ENCODE measurements at regions not wholly inside any gene's neighbourhood (a gene's known extent, or its start where the extent isn't known, plus 50 kb on each side); places are given as distances from the start of the nearest gene placed in this dataset.
A peak's percentile ranks its signal among the peaks of the same experiment; 100 is the strongest.
"Not testable (repeated sequence)": the region's sequence is repeated elsewhere in the genome, so short reads cannot be mapped to it uniquely, and the experiment has no call there.

- DNase-seq (ENCODE audit: low read depth), result no peak
Observed at GRCh38 chr5:68026092-68026885, 189.3 kb upstream of the PIK3R1 start.

DNA sequence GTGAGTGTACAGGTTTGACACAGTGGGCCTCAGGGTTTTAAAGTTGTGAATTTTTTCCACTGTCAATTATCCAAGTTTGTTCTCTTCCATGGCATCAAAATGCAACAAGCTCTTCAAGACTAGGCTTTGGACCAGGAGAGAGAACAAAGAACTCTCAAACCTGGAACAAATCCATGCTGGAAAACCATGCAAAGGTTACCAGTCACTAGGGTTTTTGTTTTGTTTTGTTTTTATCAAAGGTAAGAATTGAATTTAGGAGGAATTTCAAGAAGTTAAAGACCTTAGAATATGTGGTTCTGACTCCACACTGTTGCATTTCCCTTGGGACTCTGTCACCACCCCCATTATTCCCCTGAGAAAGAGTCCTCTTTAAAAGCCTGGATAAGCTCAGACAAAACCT, 191.1 kb upstream of the PIK3R1 start:
- DNase-seq (ENCODE audit: low read depth), result no peak

DNA sequence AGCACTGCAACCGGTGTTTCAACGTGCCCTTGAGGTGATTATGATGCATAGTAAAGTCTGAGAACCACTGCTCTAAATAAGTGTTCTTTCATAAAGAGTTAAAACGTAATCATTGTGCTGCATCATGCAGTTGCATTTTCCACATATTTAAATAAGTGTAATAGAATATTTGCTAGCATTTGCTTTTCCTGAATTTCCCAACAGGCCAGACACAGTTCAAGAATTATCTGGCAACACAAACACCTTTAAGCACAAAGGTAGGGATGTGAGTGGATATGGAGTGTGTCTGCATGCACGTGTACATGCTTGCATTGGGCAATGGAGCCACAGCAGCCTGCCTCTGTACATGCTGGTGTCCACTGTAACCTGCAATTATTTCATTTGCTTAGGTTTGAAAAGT, 193.6 kb upstream of the PIK3R1 start:
- DNase-seq (ENCODE audit: low read depth), result no peak

DNA sequence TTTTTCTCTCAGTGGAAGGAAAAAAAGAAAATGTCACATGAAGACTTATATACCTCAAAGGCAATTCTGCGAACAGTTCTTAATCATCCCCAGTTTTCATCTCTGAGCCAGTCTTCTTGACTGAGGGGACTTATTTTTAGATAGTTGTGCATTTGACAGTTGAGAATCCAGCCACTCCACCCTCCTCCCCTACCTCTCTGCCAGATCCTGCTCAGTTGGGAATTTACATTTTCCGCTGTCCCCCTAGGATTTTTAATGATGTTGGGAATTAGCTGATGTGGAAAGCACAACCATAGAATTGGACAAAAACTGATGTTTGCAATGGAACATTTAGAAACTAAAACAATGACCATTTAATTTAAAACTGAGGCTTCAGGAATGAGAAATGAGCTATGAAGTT, 194.3 kb upstream of the PIK3R1 start:
- DNase-seq (ENCODE audit: low read depth), result no peak

- not testable (repeated sequence) for DNase-seq (ENCODE audit: low read depth)
Observed at GRCh38 chr5:68020461-68020969, 195.0 kb upstream of the PIK3R1 start.

DNA sequence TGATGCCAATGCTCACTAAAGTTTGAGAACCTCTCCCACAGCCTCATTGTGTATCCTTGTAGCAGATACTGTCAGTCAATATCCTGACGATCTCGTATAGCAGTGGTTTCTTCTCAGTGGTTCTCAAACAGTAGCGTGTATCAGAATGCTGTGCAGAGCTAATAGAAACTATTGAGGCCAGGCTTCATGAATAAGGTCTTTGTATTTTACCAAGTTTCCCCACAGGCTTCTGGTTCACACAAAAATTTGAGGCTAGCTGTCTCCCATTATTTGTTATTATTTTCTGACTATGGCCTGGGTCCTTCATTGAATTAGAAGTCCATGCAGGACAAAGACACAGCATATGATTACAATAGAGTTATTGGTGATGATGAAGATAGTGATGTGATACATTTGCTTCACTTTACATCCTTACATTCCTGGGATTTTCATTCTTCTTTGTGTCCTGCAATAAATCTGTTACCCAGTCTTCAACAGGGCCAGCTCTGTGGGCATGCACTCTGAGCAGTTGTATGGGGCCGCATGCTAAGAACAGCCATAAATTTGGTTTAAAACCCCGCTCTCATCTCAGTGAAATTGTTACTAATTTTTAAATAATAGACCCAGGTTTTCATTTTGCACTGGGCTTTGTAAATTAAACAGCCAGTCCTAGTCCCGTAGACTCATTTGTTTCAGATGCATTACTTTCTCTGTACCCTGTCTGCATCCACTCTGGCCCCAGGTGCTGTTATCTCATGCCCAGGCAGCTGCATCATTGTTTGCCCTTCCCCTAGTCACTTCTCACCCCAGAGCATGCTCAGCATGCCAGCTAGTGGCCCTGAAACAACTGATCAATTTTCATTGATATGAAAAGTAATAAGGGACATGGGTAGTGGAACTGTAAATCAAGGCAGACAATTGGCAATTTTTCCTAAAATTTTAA, 199.9 kb upstream of the PIK3R1 start:
- DNase-seq (ENCODE audit: low read depth), result no peak

DNA sequence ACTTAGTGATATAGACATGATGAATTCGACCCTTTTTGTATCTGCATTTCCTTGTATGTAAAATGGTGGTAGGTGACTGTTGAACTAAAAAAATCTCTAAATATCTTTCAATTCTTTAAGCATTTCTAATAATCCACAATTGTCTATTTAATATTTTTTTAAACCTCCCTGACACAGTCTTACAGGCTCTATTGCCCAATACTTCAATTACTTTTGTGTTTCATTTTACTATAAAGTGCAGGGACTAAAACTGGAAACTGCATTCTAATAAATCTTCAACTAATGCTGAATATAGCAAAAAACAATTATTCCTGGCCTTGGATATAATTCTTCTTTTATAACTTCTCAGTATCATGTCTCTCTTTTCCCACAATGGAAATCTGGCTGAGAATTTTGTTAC, 202.7 kb upstream of the PIK3R1 start:
- DNase-seq (ENCODE audit: low read depth), result no peak

GRCh38 chr5:68012429-68012828, 203.1 kb upstream of the PIK3R1 start:
- DNase-seq (ENCODE audit: low read depth), result no peak

DNA sequence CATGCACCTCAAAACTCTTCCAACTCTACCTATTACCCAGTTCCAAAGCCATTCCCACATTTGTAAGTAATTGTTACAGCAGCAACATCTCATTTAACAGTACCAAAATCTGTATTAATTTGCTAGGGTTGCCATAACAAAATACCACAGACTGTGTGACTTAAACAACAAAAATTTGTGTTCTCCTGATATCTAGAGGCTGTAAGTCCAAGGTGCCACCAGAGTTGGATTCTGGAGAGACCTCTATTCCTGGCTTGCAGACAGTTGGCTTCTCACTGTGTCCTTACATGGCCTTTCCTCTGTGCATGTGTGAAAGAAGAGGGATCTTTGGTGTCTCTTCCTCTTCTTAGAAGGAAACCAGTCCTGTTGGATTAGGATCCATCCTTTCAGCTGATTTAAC, 203.8 kb upstream of the PIK3R1 start:
- DNase-seq (ENCODE audit: low read depth), result no peak

DNA sequence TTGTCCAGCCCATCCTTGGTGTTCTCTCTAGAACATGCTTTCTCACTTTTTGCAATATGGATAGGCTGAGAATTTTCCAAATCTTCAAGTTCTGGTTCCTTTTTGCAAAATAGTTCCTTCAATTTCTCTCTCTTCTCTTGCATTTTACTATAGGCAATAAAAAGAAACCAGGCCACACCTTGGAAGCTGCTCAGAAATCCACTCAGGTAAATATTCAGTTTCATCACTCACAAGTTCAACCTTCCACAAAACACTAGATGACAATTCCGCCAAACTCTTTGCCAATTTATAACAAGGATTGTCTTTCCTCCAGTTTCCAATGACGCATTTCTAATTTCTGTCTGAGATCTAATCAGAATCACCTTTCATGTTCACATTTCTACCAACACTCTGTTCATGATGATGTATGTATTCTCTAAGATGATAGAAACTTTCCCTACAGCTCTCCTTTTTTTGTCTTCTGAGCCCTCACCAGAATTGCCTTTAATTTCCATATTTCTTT, 204.2 kb upstream of the PIK3R1 start:
- no peak for DNase-seq (ENCODE audit: low read depth)

DNA sequence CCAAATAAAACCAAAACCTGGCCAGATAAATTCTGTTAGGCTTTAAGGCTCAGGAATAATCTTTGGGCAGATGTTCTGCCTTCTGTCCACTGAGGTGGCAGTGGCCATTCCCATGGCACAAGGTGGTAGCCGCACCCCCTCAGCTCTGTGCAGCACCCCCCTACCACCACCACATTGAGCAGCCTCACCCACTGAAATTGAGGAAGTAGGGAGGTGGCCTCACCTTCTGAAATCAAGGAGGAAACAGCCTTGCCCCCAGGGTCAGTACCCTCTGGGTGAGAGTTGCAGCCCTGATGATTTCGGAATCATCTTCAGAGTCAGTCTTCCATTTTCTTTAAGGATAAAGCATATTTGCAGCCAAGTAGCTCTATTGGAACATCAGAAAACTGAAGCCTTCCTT, 204.8 kb upstream of the PIK3R1 start:
- no peak for DNase-seq (ENCODE audit: low read depth)

- peak; percentile 88 for DNase-seq (ENCODE audit: low read depth)
Observed at GRCh38 chr5:68007451-68007850, 208.1 kb upstream of the PIK3R1 start.

- no peak for DNase-seq (ENCODE audit: low read depth)
Observed at GRCh38 chr5:68002836-68003235, 212.7 kb upstream of the PIK3R1 start.

- no peak for DNase-seq (ENCODE audit: low read depth)
Observed at GRCh38 chr5:68000805-68001204, 214.8 kb upstream of the PIK3R1 start.

GRCh38 chr5:67999391-67999790, 216.2 kb upstream of the PIK3R1 start:
- no peak for DNase-seq (ENCODE audit: low read depth)

DNA sequence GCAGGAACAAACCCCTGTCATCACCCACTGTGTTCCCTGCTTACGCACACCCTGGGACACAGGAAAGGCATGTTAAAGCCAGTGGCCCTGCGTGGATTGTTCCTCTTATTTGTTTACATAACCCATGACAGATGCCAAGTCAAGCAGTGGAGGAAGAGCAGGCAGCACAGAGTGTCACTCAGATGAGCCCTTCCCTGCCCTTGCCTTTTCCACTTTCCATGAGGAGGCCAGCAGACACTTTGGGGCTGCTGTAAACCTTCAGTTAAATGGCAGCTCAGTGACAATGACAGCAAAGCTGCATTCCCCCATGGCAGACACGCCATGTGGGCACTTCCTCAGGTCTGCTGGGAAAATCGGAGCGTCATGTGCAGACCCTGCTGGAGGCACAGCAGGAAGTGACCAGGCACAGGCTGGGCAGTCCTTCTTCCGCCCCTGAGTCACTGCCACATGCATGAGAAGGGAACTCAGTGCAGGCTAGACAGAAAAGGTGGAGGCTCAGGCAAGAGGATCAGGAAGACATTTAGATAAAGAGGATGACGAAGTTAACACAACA, 216.8 kb upstream of the PIK3R1 start:
- no peak for DNase-seq (ENCODE audit: low read depth)

DNA sequence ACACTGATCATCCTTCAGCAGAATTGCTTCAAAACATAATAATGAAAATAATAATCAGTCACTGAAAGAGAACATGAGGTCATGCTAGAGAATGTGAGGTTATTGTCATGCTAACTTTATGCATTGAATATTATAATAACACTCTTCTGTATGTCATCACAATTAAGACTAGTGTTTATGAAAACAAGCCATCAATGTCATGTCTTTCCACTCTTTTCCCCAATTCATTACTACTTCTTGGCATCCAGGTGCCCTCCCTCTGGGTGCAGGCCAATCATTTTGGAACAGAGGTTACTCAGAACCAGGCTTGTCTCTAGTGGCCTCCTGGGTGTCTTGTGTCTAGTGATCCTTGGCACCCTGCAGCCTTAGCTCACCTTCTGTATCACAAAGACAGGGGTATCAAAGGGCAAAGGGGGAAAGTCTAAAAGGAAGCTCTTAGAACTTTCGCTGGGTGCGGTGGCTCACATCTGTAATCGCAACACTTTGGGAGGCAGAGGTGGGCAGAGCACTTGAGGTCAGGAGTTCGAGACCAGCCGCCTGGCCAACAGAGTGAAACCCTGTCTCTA, 217.6 kb upstream of the PIK3R1 start:
- no peak for DNase-seq (ENCODE audit: low read depth)

- no peak for DNase-seq (ENCODE audit: low read depth)
Observed at GRCh38 chr5:67997148-67997547, 218.4 kb upstream of the PIK3R1 start.

DNA sequence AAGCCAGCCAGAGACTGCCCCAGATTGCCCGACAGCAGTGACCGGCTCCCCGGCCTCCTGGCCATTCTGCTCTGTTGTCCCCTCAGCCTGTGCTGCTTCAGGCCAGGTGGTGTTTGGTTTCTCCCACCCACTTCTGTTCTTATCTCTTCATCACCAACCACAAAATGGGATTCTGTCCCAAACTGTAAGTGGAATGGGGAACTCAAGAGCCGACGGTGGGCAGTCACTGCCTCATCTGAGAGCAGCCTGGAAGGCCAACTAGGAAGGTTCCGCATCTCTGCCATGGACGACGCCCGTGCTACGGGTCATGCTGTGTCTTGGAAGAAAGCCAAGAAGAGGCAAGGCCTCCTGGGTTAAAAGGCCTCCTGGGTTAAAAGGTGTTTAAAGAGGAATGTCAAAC, 219.0 kb upstream of the PIK3R1 start:
- no peak for DNase-seq (ENCODE audit: low read depth)

- no peak for DNase-seq (ENCODE audit: low read depth)
Observed at GRCh38 chr5:67992923-67993322, 222.6 kb upstream of the PIK3R1 start.

- DNase-seq (ENCODE audit: low read depth), result no peak
Observed at GRCh38 chr5:67989456-67989855, 226.1 kb upstream of the PIK3R1 start.

- no peak for DNase-seq (ENCODE audit: low read depth)
Observed at GRCh38 chr5:67986761-67987160, 228.8 kb upstream of the PIK3R1 start.

Data from renal cortical epithelial cell (primary cell).